ENCODE measurements at regions not wholly inside any gene's neighbourhood (a gene's known extent, or its start where the extent isn't known, plus 50 kb on each side); places are given as distances from the start of the nearest gene placed in this dataset.

GRCh38 chr16:55217392-55217791 lies 106.6 kb upstream of the IRX6 start:
- no peak overlapping the region for H3K27ac Mint-ChIP-seq (ENCODE audit: unreplicated experiment)
- no peak for TF ChIP-seq CTCF (IDR thresholded peaks at IDR 0.05)
- H3K4me3 Mint-ChIP-seq (ENCODE audit: unreplicated experiment): no peak overlapping the region
- no peaks in the 10 kb centered on the region for H3K9me3 Mint-ChIP-seq (ENCODE audit: low read depth)
- no peaks in the 10 kb centered on the region for H3K4me1 Mint-ChIP-seq (ENCODE audit: low read depth)
- H3K36me3 Mint-ChIP-seq (ENCODE audit: low read depth): no peaks in the 10 kb centered on the region
- DNase-seq (ENCODE audit: low spot score): no peak
- H3K27me3 Mint-ChIP-seq (ENCODE audit: low read depth): peaks cover 24% of the 10 kb centered on the region

GRCh38 chr16:55221836-55222235 lies 102.2 kb upstream of the IRX6 start:
- peaks cover 16% of the 10 kb centered on the region for H3K9me3 Mint-ChIP-seq (ENCODE audit: low read depth)
- no peak overlapping the region for H3K4me3 Mint-ChIP-seq (ENCODE audit: unreplicated experiment)
- no peaks in the 10 kb centered on the region for H3K4me1 Mint-ChIP-seq (ENCODE audit: low read depth)
- peaks cover 20% of the 10 kb centered on the region for H3K27me3 Mint-ChIP-seq (ENCODE audit: low read depth)
- TF ChIP-seq CTCF (IDR thresholded peaks at IDR 0.05): no peak
- H3K36me3 Mint-ChIP-seq (ENCODE audit: low read depth): no peaks in the 10 kb centered on the region
- no peak for DNase-seq (ENCODE audit: low spot score)
- no peak overlapping the region for H3K27ac Mint-ChIP-seq (ENCODE audit: unreplicated experiment)

- no peaks in the 10 kb centered on the region for H3K36me3 Mint-ChIP-seq (ENCODE audit: low read depth)
- peaks cover 23% of the 10 kb centered on the region for H3K27me3 Mint-ChIP-seq (ENCODE audit: low read depth)
- H3K27ac Mint-ChIP-seq (ENCODE audit: unreplicated experiment): no peak overlapping the region
Observed at GRCh38 chr16:55222486-55222885, 101.5 kb upstream of the IRX6 start.

GRCh38 chr16:55225972-55226542 lies 97.9 kb upstream of the IRX6 start:
- Mint-ChIP-seq H3K9me3 (ENCODE audit: low read depth) (peaks cover 16% of the 10 kb centered on the region), H3K4me3 (ENCODE audit: unreplicated experiment) (no peak overlapping the region)
- DNase-seq (ENCODE audit: low spot score): no peak

More at GRCh38 chr16:55222486-55222885, 101.5 kb upstream of the IRX6 start:
- TF ChIP-seq CTCF (IDR thresholded peaks at IDR 0.05): no peak
- no peak overlapping the region for H3K4me3 Mint-ChIP-seq (ENCODE audit: unreplicated experiment)
- peaks cover 16% of the 10 kb centered on the region for H3K9me3 Mint-ChIP-seq (ENCODE audit: low read depth)
- H3K4me1 Mint-ChIP-seq (ENCODE audit: low read depth): no peaks in the 10 kb centered on the region
- DNase-seq (ENCODE audit: low spot score): no peak

GRCh38 chr16:55232822-55233221 lies 91.2 kb upstream of the IRX6 start:
- Mint-ChIP-seq H3K27me3 (ENCODE audit: low read depth) (peaks cover 21% of the 10 kb centered on the region), H3K27ac (ENCODE audit: unreplicated experiment) (no peak overlapping the region), H3K4me3 (ENCODE audit: unreplicated experiment) (no peak overlapping the region), H3K36me3 (ENCODE audit: low read depth) (no peaks in the 10 kb centered on the region), H3K9me3 (ENCODE audit: low read depth) (no peaks in the 10 kb centered on the region), H3K4me1 (ENCODE audit: low read depth) (no peaks in the 10 kb centered on the region)
- DNase-seq (ENCODE audit: low spot score): no peak
- no peak for TF ChIP-seq CTCF (IDR thresholded peaks at IDR 0.05)

More at GRCh38 chr16:55225972-55226542, 97.9 kb upstream of the IRX6 start:
- H3K36me3 Mint-ChIP-seq (ENCODE audit: low read depth): no peaks in the 10 kb centered on the region
- no peaks in the 10 kb centered on the region for H3K4me1 Mint-ChIP-seq (ENCODE audit: low read depth)
- H3K27ac Mint-ChIP-seq (ENCODE audit: unreplicated experiment): no peak overlapping the region
- TF ChIP-seq CTCF (IDR thresholded peaks at IDR 0.05): no peak
- peaks cover 20% of the 10 kb centered on the region for H3K27me3 Mint-ChIP-seq (ENCODE audit: low read depth)
